GM12874 (cell line): ENCODE measurements at regions not wholly inside any gene's neighbourhood (a gene's known extent, or its start where the extent isn't known, plus 50 kb on each side); places are given as distances from the start of the nearest gene placed in this dataset.

Source experiments
- CTCF ChIP-seq: IDR thresholded peaks from 2 replicates; pipeline ENCODE4 v1.5.1; 2011; ENCODE audit warnings: low read depth, mild to moderate bottlenecking, control low read depth, low read length, moderate library complexity; ENCODE audit not compliant: insufficient read depth

- no peak for TF ChIP-seq CTCF
These were observed 385.5 kb downstream of the ALG10 start for GRCh38 chr12:34407813-34408212.
